Fibroblast of peridontal ligament (primary cell): ENCODE measurements at regions not wholly inside any gene's neighbourhood (a gene's known extent, or its start where the extent isn't known, plus 50 kb on each side); places are given as distances from the start of the nearest gene placed in this dataset.
"Not testable (repeated sequence)": the region's sequence is repeated elsewhere in the genome, so short reads cannot be mapped to it uniquely, and the experiment has no call there.

Source experiments
- DNase-seq: peaks from one replicate; pipeline ENCODE4 v3.0.0-alpha.2; 2010; ENCODE audit errors: extremely low read depth

- no peak for DNase-seq
These were observed 131.3 kb downstream of the LPIN1 start for GRCh38 chr2:11877764-11878163.

GRCh38 chr2:11885253-11885652, 138.8 kb downstream of the LPIN1 start:
- DNase-seq, result not testable (repeated sequence)

DNA sequence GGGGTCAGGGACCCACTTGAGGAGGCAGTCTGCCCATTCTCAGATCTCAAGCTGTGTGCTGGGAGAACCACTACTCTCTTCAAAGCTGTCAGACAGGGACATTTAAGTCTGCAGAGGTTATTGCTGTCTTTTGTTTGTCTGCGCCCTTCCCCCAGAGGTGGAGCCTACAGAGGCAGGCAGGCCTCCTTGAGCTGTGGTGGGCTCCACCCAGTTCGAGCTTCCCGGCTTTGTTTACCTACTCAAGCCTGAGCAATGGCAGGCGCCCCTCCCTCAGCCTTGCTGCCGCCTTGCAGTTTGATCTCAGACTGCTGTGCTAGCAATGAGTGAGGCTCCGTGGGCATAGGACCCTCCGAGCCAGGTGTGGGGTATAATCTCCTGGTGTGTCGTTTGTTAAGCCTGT, 140.5 kb downstream of the LPIN1 start:
- not testable (repeated sequence) for DNase-seq

DNA sequence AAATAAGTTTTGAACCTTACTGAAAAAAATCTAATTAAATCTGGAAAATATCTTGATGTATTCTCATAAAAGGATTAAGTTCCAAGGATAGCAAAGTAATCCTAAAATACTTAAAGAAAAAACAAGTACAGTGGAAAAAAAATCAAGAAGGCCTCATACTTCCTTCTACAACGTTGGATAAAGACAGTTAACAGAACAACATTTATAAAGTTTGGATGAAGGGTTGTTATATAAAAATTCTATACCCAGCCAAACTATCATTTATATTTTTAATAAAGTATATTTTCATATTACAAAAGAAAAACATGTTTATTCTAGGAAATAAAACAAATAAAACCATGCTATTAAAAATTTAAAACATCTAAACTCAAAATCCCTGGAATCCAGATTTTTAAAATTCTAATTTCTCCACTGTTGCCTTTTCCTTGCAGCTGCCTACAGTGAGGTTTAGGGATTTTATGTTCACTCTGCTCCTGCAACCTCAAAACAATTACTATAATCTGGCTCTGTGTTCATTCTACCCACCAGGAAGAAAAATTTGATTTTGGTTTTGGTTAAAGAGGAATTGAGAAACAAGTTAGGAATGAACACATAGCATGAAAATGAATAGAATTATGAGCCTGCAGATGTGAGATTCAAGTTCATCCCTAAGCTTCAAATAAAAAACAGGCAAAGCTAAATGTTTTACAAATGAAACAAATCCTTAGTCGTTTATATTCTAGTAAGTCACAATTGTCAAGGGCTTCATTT, 142.8 kb downstream of the LPIN1 start:
- peak; percentile 79 for DNase-seq

DNA sequence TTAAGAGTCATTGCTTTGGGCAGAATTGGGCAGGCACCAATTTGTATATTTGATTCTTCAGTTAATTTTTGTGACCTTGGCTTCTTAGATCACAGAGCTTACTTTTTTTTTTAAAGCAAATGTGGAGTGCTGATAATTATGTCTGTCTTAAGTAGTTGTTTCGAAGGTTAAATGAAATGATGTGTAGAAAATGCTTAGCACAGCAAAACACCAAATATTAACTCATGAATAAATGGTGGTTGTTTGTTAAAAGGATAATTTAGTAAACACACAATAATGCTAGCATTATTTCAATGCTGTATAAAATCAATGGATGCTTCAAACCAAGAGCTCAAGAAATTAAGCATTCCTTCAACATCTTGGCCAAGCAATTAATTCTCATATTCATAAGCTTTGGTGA, 143.4 kb downstream of the LPIN1 start:
- no peak for DNase-seq

GRCh38 chr2:11891028-11891427, 144.6 kb downstream of the LPIN1 start:
- no peak for DNase-seq

DNA sequence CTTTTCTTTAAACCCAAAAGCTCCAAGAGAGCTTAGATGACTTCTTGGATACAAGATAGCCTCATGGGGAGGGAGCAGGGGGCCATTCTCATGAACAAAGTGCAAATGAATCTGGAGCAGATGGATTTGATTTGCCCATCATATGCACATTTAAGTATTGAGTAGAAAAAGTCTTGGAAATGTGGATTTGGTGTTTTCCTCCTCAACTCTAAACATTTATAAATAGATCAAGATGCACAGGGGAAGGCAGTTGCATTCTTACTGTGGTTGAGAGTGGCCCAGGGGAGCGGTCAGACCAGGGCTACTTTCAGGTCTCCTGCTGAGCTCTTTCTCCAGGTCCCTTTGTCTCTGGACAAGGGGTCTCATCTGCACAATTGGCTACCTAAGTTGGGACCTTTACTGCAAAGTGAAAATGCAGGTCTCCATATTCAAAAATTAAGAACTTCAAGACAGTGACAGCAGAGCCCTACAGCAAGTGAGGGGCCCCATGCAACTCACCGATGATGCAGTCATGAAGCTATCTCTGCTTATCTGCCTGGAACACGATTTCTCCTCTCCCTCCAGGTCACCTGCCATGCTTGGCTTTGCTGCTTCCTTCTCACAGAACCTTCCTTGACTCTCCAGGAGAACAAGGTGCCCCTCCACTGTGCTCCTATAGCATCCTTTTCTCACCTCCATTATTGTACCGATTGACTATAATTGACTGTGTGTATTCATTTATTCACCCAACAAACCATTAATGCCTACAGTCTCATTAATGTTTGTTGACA, 145.4 kb downstream of the LPIN1 start:
- DNase-seq, result peak; percentile 92

DNA sequence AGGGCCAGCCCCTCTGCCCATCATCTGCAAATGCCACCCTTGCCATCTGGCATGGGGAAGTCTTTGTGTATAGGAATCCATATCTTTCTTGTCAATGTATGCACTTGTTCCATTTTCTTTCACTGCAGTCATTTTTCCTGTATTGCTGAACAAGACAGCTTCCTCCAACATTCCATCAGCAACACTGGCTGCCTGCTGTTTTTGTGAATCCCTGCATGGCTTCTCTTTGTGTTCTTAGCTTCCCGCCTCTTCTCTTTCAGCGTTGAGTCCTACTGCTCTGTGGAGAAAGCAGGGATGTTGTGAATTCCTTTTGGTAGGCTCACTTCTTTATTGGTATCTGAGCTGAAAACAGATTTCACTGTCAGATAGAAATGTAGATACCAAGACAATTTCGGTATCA, 150.0 kb downstream of the LPIN1 start:
- DNase-seq, result no peak

- DNase-seq, result no peak
These were observed 152.1 kb downstream of the LPIN1 start for GRCh38 chr2:11898576-11898975.

DNA sequence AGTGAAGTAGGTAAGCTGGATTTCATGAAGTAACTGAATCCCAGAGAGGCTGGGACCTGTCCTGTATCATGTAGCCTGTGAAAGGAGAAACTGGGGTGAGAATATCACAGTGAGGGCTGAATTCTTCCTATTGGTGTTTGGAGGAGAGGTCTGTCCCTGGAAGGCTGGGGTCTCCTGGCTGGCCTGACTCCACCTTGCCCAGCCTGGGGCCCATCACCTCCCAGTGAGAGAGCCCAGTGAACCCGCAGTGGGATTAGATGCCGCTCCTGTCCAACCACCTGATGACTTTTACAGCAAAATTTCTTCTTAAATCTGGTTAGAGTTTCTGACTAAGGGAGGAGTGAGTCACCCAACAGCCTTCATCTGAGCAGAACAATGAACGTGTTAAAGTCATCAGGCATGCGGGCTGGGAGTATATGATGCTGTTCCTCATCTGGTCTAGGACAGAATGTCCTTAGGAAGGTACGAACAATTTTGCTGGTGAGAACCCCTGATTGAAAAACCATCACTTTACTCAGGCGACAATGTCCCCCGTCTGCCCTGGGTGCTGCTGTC, 152.9 kb downstream of the LPIN1 start:
- DNase-seq, result peak; percentile 75

- not testable (repeated sequence) for DNase-seq
These were observed 154.5 kb downstream of the LPIN1 start for GRCh38 chr2:11900891-11901290.

- DNase-seq, result no peak
These were observed 155.1 kb downstream of the LPIN1 start for GRCh38 chr2:11901351-11902069.

DNA sequence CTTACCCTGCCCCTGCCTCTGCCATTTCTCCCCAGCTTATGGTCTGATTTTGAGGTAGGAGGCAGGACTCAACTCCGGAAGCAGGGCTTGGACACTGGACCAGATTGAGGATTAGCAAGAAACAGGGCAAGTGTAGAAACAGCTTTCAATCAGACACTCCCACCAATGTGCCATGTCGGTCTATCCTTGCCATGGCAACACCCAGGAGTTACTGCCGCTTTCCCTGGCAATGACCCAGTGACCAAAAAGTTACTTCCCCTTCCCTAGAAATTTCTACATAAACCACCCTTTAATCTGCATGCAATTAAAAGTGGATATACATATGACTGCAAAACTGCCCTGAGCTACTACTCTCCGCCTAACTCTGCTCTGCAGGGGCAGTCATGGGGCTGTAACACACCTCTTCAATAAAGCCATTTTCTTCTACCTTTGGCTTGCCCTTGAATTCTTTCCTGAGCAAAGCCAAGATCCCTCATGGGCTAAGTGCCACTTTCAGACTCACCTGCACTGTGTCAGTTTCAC, 156.7 kb downstream of the LPIN1 start:
- DNase-seq, result no peak

DNA sequence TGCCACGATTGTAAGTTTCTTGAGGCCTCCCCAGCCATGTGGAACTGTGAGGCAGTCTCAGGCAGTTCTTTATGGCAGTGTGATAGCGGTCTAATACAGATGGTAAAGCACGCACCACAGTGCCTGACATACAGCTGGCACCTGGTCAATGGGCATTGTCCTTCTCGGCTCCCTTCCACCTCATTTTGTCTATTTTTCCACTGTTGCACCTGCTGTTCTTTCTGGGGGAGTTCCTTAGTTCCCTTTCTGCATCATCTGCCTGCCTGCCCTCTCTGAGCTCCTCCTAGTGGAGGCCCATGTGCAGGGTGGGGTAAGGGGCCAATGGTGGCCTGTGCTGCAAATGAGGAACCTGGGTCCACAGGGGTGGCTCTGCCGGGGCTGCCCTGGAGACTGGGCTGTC, 157.6 kb downstream of the LPIN1 start:
- no peak for DNase-seq

GRCh38 chr2:11904941-11905340, 158.5 kb downstream of the LPIN1 start:
- DNase-seq, result no peak

GRCh38 chr2:11907190-11907589, 160.8 kb downstream of the LPIN1 start:
- no peak for DNase-seq

DNA sequence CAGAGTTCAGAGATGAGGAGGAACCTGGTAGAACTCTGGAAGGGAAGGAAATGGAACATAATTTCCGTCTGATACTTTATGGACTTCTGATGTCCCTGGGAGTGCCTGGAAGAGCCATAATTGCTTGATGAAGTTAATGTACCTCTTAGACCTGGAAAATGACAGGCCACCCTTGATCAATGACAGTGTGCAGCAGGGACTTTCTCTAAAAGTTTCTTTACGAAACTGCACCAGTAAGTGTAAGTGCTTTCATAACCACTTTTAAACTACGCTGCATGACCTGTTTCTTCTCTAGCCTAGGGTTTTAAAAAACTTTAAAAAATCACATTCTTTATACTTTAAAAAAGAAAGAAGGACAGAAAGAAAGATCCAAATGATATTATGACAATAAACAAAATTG, 164.5 kb downstream of the LPIN1 start:
- DNase-seq, result no peak

- no peak for DNase-seq
These were observed 166.5 kb downstream of the LPIN1 start for GRCh38 chr2:11912980-11913379.

GRCh38 chr2:11914455-11914854, 168.0 kb downstream of the LPIN1 start:
- peak; percentile 9 for DNase-seq

GRCh38 chr2:11915650-11916049, 169.2 kb downstream of the LPIN1 start:
- no peak for DNase-seq

DNA sequence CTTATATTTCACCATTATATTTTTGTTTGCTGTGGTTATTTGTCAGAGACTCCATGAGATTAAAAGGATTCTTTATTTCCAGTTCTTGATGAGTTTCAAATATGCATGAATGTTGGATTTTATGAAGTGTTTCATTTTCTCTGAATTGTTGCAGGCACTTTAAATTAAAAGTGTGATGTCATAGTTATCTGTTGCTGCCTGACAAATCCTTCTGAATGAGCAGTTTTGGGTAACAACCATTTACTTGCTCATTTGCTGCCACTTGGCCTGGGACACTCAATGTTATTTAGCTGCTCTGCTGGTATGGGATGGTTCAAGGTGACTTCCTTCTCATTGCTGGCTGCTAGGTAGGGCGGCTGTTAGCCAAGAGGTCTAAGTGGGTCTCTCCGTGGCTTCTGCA, 173.5 kb downstream of the LPIN1 start:
- no peak for DNase-seq

GRCh38 chr2:11920993-11921583, 174.7 kb downstream of the LPIN1 start:
- no peak for DNase-seq
